Hepatic stellate cell (primary cell): ENCODE measurements at regions not wholly inside any gene's neighbourhood (a gene's known extent, or its start where the extent isn't known, plus 50 kb on each side); places are given as distances from the start of the nearest gene placed in this dataset.

Experiments
- DNase-seq: peaks from one replicate; pipeline ENCODE4 v3.0.0; 2011; ENCODE audit warnings: low spot score

GRCh38 chr16:85424260-85425073, 188.7 kb upstream of the GSE1 start:
- DNase-seq, result no peak

GRCh38 chr16:85425074-85425662, 188.0 kb upstream of the GSE1 start:
- no peak for DNase-seq

- no peak for DNase-seq
Measured at GRCh38 chr16:85426806-85427205, 186.3 kb upstream of the GSE1 start.

DNA sequence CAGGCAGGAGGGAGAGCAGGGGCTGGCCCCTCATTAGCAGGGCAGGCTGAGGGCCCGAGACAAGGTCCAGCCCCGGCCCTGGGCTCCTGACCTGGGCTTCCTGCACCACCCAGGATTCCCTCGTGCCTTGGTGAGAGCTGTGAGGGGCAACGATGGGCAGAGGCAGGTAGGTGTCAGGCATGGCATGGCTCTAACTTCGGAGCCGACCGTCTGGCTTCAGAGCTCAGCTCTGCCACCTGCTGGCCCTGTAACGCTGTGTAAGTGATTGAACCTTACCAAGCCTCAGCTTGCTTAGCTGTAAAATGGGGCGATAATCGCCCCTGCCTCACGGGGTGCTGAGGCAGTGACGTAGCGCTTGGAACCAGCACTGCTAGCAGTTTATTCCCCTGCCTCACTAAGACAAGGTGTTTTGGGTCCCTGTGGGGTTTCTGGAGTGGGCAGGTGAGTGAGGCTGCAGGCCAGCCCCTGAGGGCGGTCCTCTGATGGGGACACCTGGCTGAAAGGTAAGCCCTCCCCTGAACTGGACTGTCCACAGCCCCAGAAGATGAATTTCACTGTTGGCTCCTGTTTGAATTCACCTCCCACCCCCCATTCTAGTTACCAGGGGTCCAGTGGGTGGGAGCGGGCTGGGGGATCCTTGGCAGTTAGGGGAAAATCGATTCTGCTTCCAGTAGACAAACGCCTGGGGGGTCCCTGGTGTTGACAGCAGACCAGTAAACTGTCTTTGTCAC, 184.8 kb upstream of the GSE1 start:
- peak; percentile 47 for DNase-seq

GRCh38 chr16:85428899-85429775, 184.0 kb upstream of the GSE1 start:
- DNase-seq, result no peak

GRCh38 chr16:85429776-85430522, 183.2 kb upstream of the GSE1 start:
- no peak for DNase-seq

- DNase-seq, result no peak
Measured at GRCh38 chr16:85430523-85431421, 182.3 kb upstream of the GSE1 start.

DNA sequence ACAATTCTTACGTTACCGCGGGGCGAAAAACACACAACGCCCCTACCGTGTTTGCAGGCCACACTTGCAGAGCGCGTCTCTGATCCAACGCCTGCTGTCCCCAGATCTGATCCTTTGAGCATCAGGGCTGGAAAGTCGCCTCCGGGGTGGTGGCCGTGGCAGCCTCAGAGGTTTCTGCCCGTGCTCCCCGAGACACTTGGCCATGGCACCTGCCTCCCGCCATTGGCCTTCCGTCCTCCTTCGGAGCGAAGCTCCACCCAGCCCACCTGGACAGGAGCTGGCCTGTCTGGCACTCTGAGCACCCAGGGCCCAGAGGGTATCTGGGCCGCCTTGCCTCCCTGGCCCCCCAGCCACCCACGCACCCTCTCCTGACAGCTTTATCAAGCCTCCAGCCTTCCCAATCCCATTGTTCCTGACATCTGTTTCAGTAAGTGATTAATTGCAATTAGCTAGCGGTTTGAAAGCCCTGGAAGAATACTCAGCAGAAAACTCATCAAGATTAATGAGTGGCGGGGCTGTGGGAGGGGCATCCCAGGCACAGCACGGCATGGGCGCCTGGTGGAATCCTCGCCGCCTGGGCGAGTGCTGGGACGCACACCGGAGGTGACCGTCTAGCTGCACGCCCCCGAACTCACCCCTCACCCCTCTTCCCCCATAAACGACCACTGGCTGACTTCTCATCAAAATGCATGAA, 181.5 kb upstream of the GSE1 start:
- no peak for DNase-seq

GRCh38 chr16:85432606-85433005, 180.5 kb upstream of the GSE1 start:
- DNase-seq, result no peak

- no peak for DNase-seq
Measured at GRCh38 chr16:85433477-85433876, 179.6 kb upstream of the GSE1 start.

GRCh38 chr16:85435286-85435685, 177.8 kb upstream of the GSE1 start:
- DNase-seq, result no peak

DNA sequence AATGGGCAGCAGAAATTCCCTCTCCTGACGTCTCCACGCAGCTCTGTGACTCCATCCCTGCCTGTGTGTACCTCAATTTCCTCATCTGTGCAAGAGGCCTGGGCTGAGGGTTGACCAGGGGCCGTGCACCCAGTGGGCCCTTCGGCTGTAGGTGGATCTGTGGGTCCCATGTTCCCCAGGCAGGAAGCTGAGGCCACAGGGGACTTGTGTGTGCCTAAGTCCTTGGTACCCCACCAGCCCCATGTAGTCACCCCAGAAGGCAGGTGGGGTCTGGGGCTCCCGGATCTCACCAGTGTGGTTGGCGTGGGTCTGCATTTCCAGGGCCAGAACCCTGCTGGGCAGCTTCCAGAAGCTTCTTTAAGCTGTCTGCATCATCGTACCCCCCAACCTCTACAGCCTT, 177.4 kb upstream of the GSE1 start:
- no peak for DNase-seq

GRCh38 chr16:85436207-85436606, 176.9 kb upstream of the GSE1 start:
- DNase-seq, result no peak

GRCh38 chr16:85436636-85437165, 176.4 kb upstream of the GSE1 start:
- no peak for DNase-seq

DNA sequence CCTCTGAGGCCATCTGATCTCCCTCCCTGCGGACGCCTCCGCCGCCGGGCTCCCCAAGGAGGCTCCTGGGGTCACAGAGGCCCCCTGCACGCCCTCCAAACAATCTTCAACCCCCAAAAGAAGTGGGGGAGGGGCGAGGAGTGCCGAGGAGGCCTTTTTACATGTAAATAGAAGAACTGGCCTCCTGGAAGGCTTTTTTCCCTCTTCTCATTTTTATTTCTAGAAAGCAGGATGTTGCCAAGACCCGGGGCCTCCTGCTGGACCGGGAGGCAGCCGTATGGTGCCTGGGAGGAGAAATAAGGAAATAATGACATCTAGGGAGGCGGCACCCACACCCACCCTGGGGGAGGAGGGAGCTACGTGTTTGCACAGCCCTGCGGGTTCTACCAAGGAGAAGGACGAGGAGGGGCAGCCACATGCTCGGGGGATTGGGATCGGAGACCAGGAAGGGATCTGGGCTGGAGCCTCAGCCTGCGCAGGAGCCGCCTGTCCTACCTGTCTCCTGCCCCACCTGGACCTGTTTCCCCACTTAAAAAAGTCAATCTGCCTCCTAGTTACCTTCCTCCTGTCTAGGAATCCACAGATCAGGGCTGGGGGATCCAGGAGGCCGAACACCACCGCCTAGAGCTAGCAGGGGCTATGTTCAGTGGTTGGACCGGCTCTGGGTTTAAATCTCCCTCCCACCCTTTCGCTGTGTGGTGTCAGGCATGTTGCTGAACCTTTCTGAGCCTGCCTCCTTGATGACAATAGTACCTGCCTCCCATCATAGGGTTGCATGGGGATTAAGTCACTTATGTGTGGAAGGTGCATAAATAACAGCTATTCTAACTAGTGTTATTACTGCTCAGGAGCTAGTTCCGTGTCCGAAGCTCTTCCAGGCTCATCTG, 175.7 kb upstream of the GSE1 start:
- DNase-seq, result no peak

DNA sequence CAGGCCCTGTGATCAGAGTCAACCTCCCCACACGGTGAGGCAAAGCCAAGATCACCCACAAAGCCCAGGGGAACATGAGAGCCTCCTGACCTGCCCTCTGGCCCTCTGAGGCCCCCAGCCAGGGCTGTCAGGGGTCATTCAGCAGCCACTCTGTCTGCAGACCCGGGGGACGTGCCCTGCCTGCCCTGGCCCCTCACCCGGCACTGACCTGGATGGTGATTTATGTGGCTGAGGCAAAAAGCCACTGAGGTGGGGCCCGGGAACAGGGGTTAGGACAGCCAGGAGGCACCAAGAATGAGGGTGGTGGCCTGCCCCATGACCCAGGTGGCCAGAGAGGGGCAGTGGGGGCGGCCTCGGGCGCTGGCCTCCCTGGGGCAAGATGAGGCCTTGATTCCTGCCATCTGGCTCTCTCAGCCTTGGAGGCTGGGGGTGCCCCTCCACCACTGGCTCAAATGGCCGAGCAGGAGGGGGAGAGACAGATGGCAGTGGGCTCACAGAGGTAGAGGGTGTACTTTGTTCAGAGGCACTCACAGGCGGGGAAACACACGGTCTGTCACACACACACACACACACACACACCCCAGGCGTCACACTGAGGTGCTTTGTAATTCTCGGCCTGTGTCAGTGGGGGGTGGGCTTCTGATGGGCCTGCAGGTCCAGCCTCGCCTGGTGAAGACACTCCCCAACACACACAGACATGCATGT, 174.0 kb upstream of the GSE1 start:
- DNase-seq, result no peak

DNA sequence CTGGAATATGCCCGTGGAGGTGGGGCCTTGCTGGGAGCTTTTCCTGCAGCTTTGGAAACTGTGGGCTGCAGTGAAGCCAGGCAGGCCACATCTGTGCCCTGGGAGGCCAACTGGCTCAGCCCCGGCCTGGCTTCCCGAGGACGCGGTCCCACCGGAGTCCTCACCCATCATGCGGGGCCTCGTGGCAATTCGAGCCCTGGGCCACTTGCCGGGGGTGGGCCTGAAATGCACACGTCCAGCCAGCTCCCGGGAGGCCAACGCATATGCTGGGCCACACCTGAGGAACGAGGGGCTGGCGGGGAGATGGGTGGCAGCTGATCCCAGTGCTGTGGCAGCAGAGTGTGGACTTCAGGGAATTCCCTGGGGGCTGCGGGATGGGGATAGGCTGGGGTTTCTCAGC, 172.4 kb upstream of the GSE1 start:
- DNase-seq, result no peak
